ENCODE measurements at regions not wholly inside any gene's neighbourhood (a gene's known extent, or its start where the extent isn't known, plus 50 kb on each side); places are given as distances from the start of the nearest gene placed in this dataset.

DNA sequence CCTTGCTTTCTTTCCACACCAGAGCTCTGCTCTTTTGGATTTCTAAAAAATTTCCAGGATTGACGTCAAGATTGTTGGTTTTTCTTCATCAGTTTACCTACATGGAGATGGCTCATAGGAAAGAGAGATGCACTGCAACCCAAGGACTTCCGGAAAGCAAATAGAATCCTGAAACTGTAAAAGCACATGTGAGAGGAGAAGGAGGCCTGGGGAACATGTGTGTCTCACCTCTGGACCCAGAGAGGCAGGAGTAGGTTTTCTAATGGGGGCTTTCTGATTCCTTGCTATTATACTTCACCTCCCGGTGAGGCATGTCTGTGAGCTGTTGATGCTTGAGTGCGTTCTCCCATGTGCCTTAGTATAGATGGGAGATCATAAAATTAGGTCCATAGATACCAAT is 362.8 kb downstream of the DCDC2C start:
- TF ChIP-seq, protein P1, sequence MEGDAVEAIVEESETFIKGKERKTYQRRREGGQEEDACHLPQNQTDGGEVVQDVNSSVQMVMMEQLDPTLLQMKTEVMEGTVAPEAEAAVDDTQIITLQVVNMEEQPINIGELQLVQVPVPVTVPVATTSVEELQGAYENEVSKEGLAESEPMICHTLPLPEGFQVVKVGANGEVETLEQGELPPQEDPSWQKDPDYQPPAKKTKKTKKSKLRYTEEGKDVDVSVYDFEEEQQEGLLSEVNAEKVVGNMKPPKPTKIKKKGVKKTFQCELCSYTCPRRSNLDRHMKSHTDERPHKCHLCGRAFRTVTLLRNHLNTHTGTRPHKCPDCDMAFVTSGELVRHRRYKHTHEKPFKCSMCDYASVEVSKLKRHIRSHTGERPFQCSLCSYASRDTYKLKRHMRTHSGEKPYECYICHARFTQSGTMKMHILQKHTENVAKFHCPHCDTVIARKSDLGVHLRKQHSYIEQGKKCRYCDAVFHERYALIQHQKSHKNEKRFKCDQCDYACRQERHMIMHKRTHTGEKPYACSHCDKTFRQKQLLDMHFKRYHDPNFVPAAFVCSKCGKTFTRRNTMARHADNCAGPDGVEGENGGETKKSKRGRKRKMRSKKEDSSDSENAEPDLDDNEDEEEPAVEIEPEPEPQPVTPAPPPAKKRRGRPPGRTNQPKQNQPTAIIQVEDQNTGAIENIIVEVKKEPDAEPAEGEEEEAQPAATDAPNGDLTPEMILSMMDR (IDR thresholded peaks at IDR 0.05; ENCODE audit: low read depth, low read length, poor library complexity, severe bottlenecking) = no peak
- TF ChIP-seq EZH2phosphoT487 (IDR thresholded peaks at IDR 0.05; ENCODE audit: borderline replicate concordance, low read length) = no peak
